Activated CD8-positive, alpha-beta memory T cell treated with anti-CD3 and anti-CD28 coated beads, Interleukin-2, amount 50 U/mL, for 4 hours (primary cell): ENCODE measurements at regions not wholly inside any gene's neighbourhood (a gene's known extent, or its start where the extent isn't known, plus 50 kb on each side); places are given as distances from the start of the nearest gene placed in this dataset.

Source experiments
- DNase-seq: peaks from one replicate; pipeline ENCODE4 v3.0.0-alpha.2; 2020

DNA sequence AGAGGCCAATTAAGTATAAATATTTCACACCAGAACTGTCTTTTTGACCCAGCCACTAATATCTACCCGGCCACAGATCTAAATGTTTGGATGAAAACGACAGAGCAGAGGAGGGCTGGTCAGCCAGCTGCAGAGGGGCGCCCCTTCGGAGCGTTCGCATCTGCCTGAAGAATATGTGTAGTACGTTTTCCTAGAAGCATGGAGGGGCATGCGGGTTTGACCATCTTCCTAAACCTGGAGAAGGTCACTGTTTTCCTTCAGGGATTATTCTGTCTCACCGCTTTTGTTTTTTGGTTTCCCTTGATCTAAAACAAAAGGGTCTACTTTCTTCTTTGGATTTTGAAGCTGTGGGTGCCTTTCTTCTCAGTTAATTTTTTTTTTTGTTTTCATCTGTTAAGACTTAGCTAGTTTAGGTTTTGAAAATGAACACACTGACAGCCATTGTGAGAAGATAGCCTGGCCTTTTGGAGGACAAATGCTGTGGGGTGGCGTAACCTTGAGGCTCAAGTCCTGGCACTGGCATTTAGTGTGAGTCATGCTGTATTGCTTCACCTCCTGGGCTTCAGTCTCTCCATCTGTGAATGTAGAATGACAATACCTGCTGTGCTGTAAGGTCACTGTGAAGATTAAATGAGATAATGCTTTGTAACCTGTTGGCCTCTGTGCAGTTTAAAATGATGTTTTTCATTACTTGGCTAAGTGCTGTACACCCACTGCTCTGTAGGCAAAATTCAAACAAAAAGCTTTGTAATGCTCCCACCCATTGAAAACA is 74.1 kb upstream of the IRF2BP2 start:
- DNase-seq, result no peak

DNA sequence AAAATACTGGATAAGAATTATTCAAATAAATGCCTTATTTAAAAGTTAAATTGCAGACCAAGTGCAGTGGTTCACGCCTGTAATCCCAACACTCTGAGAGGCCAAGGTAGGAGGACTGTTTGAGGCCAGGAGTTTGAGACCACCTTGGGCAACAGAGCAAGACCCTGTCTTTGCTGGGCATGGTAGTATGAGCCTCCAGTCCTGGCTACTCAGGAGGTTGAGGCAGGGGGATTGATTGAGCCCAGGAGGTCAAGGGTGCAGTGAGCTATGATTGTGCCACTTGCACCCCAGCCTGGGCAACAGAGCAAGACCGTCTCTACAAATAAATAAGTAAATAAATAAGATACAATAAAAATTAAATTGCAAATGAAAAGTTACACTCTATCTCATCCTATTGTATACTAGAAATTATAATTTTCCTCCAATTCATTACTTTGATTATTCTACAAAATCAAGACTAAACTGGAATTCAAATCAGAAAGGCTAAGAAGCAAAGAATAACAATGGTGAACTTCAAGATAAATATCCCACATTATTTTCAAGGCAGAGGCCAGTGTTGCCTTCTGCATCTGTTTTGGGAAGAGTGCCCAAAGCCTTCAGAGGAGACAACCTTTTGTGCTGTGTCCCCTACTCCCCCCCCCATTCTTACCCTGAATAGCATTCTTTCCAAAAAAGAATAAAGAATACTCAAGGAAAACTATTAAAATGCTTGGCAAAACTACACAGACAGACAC is 73.3 kb upstream of the IRF2BP2 start:
- no peak for DNase-seq

DNA sequence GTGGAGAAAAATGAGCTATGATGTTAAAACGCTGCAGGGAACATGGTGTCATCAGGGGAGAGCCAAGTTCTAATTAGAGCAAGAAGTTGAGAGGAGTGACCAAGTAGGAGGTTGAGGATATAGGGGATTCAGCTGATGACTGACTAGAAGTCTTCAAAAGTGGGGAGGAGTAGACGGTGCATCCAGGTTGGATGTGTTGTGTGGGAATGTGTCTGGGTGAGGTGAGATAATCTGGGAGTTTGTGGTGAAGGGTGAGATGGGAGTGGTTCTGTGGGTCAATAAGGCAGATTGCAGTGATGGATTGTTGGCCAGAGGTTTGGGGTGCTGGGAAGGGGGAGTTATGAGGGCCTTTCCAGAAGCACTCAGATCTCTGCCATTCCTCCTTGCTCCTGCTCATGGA is 72.0 kb upstream of the IRF2BP2 start:
- DNase-seq, result no peak

DNA sequence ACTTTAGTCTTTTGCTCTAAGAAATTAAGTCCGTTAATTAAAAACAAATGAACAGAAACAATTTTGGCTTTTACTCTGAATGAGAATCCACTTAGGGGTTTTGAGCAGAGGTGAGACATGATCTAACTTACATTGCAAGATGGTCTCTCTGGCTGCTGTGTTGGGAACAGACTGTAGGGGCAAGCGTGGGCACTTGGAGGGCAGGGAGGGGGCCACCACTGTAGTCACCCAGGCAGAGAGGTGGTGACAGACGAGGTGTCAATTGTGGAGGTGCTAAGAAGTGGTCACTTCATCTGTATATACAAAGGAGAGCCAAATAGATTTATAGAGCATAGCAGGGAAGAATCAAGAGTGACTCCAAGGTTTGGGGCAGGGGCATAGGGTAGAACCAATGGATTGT is 71.1 kb upstream of the IRF2BP2 start:
- DNase-seq, result no peak

DNA sequence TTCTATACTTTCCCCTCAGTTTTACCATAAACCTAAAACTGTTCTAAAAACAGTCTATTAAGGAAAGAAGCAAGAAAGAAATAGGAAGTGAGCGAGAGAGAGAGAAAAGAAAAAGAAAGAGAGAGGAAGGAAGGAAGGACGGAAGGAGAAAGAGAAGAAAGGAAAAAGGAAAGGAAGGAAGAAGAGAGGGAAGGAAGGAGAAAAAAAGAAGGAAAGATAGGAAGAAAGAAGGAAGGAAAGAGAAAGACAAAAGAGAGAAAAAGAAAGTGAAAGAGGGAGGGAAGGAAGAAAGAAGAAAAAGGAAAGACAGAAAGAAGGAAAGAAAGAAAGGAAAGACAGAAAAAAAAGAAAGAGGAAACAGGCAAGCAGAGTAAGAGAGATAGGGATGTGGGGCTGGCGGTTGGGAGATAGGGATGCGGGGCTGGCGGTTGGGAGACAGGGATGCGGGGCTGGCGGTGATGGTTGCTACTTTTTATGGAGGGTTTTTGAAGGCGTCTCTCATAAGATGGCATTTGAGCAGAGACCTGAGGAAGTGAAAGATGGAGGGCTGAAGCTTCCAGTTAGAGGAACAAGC is 70.4 kb upstream of the IRF2BP2 start:
- DNase-seq, result no peak

DNA sequence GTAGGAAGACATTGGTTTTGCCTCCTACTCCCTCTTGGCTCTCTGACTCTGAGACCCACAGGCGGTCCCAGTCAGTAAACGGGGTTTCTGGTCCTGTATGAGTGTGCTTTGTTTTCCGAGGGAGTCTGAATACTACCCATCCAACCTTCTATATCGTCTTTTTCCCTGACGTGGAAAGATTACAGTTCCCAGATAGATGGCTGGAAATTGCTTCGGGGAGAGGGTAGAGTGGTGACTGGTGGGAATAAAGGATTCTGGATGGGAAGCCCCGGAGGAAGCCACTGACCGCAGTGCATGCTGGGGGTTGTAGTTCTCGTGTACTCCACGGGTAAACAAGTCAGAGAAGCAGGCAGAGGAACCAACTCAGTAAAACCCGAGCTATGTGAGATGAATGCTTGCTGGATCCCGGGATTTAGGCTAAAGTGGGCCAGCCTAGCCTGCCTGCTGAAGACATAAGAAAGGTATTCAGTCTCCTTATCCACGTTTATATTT is 66.2 kb upstream of the IRF2BP2 start:
- peak; percentile 71 for DNase-seq

DNA sequence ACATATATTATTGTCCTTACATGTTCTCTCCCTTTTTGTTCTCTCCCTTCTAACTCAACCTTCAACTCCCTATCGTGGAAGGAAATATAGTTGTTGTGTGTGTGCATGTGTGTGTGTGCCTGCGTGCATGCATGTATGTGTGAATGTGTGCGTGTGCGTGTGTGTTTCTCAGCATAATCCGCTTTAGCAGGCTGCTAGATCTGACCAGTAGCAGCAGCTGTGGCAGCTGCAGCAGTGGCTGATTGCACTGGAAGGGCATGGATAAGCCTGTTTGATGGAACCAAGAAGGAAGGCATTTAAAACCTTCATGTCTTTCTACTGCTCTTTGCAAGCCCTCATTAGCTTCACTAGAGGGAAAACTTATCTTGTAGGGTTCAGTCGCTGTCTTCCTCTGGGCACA is 65.6 kb upstream of the IRF2BP2 start:
- no peak for DNase-seq

DNA sequence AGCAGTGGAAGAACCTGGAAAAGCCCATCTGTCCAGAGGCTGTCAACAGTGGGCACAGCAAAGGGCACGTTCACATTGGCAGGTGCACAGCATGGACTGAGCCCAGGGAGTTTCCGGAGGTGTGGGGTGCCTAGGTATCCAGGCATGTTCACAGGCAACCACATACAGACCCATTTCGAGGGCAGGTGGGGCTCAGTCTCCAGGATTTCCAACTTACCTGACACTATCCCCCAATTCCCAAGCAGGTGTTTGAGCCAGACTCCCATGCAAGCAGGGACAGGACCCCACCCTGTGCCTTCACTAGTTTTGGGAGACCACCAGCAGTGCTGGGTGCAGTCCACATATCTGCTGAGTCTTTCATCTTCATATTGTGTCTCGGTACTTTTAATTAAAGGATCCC is 65.0 kb upstream of the IRF2BP2 start:
- no peak for DNase-seq

DNA sequence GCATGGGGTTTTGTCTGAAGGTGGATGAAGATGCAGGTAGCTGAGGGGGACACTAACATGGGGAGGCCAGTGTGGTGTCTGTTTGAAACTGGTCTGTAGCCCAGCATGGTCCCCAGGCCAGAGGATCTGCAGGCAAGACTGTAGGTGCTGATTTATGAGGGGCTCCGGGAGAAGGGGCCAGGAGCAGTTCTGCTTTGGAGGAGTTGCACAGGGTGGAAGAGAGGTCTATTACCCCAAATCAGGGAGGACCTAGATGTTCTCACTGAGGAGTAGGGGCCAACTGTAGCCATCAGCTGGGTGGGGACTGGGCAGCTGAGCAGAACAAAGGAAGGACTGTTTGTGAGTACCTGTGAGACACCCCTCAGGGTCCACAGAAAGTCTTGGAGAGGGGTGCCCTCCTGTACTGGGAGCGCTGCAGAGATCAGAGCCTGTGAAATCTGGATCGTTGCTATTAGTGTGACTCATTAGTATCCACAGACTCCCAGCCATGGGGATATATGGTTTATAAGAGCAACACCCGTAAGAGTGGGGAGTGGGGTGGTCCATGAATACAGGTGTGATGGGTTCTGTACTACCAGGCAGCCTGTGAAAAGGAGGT is 64.3 kb upstream of the IRF2BP2 start:
- no peak for DNase-seq

DNA sequence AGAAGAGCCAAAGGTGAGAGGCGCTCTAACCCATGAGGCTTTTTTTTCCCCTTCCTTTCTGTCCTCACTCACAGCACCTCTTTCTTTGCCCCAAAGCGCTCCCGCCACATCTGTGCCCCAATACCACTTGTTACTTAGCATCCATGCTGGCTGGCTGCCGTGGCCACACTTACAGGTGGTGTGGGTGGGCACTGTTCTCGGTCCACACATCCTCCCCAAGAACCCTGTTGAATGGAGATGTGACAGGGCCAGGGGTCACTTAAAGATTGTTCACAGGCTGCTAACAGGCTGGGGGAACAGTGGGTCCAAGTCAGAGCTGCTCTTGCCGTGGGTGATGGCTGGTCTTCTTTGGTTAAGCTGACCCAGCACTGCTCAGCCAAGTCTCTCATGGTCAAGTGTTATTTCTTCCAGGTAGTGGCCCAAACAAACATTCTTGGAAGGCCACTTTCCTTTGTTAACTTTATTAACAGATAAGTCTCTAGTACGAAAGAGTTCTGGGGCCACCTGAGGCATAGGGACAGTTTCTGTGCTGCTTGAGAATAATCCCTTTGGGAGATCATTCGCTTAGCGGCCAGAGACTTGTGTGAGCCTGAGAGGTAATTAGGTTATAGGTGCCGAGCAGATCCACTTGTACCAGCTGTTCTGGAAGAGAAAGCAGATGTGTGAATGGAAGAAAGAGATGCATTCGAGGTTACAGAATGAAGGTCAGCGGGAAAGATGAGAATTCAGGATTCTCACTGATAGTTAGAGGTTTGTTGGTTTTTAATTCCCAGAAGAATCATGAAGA is 62.6 kb upstream of the IRF2BP2 start:
- DNase-seq, result no peak

DNA sequence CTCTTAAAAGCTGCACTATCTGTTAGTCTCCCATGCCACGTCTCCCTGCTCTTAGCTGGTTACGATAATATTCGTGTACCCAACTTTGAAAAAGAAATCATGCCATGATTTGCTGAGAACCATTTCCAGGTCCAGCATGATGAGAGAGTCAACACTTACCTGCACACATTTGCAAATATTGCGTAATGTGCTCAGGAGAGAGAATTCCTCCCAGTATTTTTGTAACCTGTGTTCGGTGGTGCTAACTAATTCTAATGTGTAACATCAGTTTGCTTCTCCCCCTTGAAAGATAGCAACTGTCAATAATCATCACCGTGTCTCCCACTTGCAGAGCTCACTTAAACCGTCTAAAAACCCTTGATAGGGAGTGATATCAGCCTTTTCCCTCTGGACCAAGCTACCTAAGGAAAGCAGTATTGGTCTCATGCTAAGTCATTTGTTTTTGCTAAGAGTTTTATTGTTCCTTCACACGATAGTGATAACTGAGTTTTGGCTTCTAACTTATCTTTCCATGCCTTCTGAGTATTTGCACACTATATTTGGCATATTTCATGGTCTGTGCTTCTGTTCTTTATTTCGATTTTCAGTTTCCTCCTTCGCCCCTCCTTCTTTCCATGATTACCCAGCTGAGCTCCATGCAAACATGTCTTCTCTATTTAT is 61.1 kb upstream of the IRF2BP2 start:
- no peak for DNase-seq

DNA sequence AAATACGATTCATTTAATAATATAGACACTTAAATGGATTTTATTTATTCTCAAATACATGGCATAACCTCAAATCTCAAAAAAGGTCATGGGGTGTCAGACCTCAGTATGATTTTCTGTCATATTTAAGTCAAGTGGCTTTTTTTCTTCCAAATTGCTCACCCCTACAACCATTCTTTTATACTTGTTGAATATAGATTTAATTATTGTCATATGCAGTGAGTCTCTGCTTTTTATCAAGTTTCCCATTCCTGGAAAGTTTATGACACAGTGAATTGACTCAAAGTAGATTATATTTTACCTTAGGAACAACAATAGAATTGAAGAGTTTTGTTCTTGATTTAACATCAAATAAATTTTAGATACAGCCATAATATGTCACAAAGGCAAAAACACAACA is 59.5 kb upstream of the IRF2BP2 start:
- DNase-seq, result no peak

DNA sequence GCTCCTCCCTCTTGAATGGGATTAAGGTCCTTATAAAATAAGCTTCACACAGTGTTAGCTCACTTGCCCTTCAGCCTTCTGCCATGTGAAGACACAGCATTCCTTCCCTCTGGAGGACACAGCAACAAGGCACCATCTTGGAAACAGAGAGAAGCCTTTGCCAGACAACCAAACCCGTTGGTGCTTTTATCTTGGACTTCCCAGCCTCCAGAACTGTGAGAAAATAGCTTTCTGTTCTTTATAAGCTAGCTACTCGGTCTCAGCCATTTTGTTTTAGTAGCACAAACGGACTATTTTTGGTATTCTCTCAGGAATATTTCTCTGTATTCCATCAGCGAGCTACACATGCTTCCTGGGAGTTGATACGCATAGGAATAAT is 58.6 kb upstream of the IRF2BP2 start:
- no peak for DNase-seq

DNA sequence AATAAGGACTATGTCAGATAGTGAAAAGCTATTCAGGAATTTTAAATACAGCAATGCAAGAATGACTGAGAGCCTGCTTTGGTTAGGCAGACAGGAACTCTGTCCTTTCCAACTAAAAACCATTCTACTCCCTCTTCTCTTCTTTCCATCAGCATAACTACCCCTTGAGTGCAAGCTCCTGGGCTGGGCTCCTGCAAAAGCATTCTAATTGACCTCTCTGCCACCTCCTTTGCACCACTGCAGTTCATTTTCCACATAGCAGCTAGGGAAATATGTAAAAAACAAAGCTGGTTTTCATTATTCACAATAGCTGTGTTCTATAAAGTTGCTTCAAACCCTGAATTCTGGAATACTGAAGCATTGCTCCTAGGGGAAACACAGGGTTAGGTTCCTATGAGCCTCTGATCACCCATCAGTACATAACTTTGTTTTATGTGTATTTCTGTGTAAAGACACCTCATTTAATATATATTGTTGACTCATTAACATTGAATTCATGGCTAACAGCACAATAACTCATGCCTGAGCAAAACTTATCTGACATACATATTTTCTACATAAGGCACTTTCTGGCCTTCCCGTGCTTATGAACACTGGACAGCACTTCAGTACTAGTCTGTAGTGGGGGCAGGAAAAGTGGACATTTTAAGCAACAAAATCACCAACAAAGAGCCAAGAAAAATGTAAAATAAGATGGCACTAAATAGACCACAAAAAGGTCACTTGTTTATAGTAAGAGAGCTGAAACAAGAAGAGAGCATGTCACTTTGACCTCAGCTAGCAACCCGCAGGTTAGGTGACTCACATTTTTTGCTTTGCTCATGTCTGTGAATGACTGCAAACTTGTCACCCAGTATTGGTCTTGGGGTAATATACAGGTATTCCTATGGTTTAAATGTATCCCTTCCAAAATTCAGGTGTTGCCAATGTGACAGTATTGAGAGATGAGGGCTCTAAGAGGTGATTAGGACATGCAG is 57.9 kb upstream of the IRF2BP2 start:
- no peak for DNase-seq

DNA sequence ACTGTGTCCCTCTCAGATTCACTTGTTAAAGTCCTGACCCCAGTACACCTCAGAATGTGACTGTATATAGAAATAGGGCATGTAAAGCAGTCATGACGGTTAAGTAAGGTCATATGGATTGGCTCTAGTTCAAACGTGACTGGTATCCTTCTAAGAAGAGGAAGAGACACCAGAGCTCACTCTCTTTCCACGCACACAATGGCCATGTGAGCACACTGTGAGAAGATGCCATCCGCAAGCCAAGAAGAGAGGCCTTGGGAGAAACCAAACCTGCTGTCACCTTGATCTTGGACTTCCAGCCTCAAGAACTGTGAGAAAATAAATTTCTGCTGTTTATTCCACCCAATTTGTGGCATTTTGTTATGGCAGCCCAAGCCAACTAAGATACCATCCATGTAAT is 56.8 kb upstream of the IRF2BP2 start:
- no peak for DNase-seq

DNA sequence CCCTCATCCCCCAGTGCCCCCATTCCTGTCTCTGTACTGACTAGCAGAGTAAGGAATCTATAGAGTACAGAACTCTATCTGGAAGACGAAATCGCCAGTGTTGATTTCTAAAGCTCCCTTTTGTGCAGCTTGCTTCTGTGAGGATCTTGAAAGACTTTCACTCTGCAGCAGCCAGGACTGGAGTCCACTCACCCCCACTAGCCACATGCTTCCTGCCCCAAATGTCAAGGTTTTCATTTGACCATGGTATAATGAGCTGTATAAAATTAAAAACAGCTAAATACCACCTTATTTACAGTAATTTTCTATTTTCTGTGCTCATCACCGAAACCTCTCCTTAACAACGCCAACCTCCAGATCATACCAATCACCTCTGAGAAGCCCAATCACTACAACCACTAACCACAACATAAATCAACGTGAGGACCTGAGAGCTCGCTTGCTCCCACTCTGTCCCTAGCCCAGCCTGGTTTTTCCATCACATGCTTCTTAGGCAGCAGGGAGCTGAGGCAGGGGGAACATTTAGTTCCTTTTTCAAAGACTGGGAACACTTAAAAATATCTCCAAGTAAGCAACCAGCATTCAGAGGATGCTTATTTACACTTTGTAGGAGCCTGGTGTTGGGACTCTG is 56.1 kb upstream of the IRF2BP2 start:
- no peak for DNase-seq

DNA sequence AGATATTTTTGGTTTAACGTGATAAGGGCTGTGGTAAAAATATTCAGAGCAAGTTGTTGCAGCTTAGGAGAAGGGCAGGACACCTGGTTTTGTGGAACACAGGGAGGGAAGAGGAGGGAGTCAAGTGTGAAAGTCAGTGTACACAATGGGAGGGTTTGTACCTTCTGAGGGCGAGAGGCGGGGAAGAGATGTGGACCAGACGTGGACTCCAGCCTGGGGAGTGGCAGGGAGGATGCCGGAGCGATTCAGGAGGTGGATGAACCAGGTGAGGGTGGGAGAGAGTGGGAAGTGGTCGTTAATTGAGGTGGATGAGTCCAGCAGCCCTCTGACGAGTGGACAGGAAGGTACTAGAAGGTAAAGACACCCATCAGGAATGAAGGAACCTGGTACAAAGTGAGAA is 52.2 kb upstream of the IRF2BP2 start:
- no peak for DNase-seq

DNA sequence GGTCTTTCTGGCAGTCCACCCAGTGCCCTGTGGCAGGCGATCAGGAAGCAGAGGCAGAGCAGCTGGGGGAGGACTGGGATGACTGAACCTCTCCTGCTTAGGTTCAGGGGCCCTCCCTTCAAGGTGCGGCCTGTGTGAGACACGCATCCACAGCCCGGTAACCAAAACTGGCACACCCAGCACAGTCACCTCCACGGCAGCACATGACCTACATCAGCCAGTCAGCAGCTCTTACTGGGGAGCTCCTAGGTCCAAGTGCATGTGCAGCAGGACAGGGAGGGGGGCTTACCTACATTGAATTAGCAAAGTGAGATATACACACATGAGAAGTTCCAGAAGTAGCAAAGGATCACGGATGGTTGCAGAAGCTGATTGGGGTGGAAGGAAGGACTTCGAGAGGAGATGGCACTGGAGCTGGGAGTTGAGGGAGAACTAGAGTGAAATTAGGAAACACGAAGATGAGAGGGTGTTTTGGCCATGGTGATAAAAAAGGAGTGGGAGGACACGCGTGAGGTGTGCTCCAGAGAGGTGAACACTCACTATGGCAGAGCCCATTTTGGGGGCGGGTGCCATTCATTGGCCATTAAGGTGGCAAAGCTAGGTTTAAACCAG is 51.4 kb upstream of the IRF2BP2 start:
- no peak for DNase-seq

DNA sequence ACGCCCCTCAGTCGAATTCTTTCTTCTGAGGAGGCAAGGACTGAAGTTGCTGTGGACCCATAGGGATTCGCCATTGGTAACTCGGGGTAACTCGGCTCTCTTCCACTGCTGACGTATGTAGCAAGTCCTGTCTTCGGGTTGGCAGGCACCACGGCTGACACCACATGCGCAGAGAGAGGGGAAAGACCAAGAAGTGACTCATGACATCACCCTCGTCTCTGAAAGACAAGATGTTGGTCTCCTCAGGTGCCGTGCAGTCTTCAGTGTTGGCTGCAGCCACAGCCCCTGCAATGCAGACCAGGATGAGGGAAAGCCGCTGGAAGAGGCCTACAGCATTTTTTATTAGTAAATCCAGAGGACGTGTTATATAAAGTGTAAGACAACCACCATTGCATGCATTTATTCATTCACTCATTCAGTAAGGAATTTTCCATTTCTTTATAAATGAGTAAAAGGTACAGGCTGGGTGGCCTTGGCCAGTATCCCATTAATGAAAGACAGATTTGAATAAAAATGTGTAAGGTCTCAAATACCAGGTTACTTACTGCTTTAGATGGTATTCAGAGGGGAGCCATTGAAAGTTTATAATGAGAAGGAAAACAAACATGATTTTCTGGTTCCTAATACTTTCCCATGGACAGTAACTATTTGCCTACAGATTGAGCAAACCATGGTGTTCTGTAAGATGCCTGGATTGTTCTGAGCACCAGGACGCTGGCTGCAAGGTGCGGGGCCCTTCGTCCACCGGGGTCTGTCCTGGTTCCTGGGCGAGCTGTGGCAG is 50.7 kb upstream of the IRF2BP2 start:
- DNase-seq, result no peak
